ENCODE measurements at regions not wholly inside any gene's neighbourhood (a gene's known extent, or its start where the extent isn't known, plus 50 kb on each side); places are given as distances from the start of the nearest gene placed in this dataset.

- TF ChIP-seq, protein P1, sequence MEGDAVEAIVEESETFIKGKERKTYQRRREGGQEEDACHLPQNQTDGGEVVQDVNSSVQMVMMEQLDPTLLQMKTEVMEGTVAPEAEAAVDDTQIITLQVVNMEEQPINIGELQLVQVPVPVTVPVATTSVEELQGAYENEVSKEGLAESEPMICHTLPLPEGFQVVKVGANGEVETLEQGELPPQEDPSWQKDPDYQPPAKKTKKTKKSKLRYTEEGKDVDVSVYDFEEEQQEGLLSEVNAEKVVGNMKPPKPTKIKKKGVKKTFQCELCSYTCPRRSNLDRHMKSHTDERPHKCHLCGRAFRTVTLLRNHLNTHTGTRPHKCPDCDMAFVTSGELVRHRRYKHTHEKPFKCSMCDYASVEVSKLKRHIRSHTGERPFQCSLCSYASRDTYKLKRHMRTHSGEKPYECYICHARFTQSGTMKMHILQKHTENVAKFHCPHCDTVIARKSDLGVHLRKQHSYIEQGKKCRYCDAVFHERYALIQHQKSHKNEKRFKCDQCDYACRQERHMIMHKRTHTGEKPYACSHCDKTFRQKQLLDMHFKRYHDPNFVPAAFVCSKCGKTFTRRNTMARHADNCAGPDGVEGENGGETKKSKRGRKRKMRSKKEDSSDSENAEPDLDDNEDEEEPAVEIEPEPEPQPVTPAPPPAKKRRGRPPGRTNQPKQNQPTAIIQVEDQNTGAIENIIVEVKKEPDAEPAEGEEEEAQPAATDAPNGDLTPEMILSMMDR (optimal IDR thresholded peaks at IDR 0.05 in 1 of 3, IDR thresholded peaks at IDR 0.05 in 1 of 3, conservative IDR thresholded peaks at IDR 0.05 in 1 of 3; ENCODE audit: extremely low read depth in 1 of 3, insufficient read depth in 2 of 3, low read length in 3 of 3), result no peak
- no peak for TF ChIP-seq EZH2 (IDR thresholded peaks at IDR 0.05; ENCODE audit: low read length)
These were observed 83.7 kb upstream of the CTTNBP2NL start for GRCh38 chr1:112312315-112312714.
